OCI-LY1 (cell line): ENCODE measurements at regions not wholly inside any gene's neighbourhood (a gene's known extent, or its start where the extent isn't known, plus 50 kb on each side); places are given as distances from the start of the nearest gene placed in this dataset.

Source experiments
- H2AFZ ChIP-seq: fragments of 200-600 bp; sonication (generic), shearing (Covaris generic); 2 replicates; pipeline ENCODE4 v1.6.0; 2014; ENCODE audit warnings: antibody characterized with exemption, mild to moderate bottlenecking, low read length
- H3F3A ChIP-seq: fragments of 200-600 bp; sonication (generic), shearing (Covaris generic); 2 replicates; pipeline ENCODE4 v1.6.0; 2014; ENCODE audit warnings: mild to moderate bottlenecking, antibody characterized with exemption, low read length, moderate library complexity; ENCODE audit not compliant: insufficient read depth
- H3K27ac ChIP-seq: fragments of 200-600 bp; sonication (generic); 2 replicates; pipeline ENCODE4 v1.5.1; 2014; ENCODE audit warnings: low read length, mixed run types, mild to moderate bottlenecking, low read depth; ENCODE audit not compliant: poor library complexity, severe bottlenecking
- H3K27me3 ChIP-seq: fragments of 200-600 bp; sonication (generic); 2 replicates; pipeline ENCODE4 v1.6.0; 2014; ENCODE audit warnings: antibody characterized with exemption, mild to moderate bottlenecking, low read length, moderate library complexity; ENCODE audit not compliant: insufficient read depth
- H3K36me3 ChIP-seq: fragments of 200-600 bp; sonication (generic); 2 replicates; pipeline ENCODE4 v1.6.1; 2014; ENCODE audit warnings: mild to moderate bottlenecking, antibody characterized with exemption, low read length, moderate library complexity, mixed read lengths; ENCODE audit not compliant: insufficient read depth
- H3K4me1 ChIP-seq: fragments of 200-600 bp; sonication (generic); 2 replicates; pipeline ENCODE4 v1.5.1; 2014; ENCODE audit warnings: mild to moderate bottlenecking, low read length, moderate library complexity; ENCODE audit not compliant: insufficient read depth, severe bottlenecking
- H3K4me2 ChIP-seq: fragments of 200-600 bp; sonication (generic), shearing (Covaris generic); 2 replicates; pipeline ENCODE4 v1.6.1; 2014; ENCODE audit warnings: low read length
- H3K4me3 ChIP-seq: fragments of 200-600 bp; sonication (generic); 2 replicates; pipeline ENCODE4 v1.5.1; 2014; ENCODE audit warnings: low read length, low read depth, mild to moderate bottlenecking, mixed read lengths; ENCODE audit not compliant: poor library complexity, severe bottlenecking
- H3K79me2 ChIP-seq: fragments of 200-600 bp; shearing (Covaris generic); 2 replicates; pipeline ENCODE4 v1.6.1; 2016; ENCODE audit warnings: mixed run types, low read length, mixed read lengths; ENCODE audit not compliant: insufficient read depth
- H3K9ac ChIP-seq: fragments of 200-600 bp; sonication (generic), shearing (Covaris generic); 2 replicates; pipeline ENCODE4 v1.6.1; 2014; ENCODE audit warnings: mild to moderate bottlenecking, low read length, mixed read lengths
- H3K9me2 ChIP-seq: fragments of 200-600 bp; sonication (generic), shearing (Covaris generic); 2 replicates; pipeline ENCODE4 v1.6.1; 2014; ENCODE audit warnings: low read depth, mild to moderate bottlenecking, low read length, mixed read lengths
- H3K9me3 ChIP-seq: fragments of 200-600 bp; shearing (Covaris generic); 2 replicates; pipeline ENCODE4 v1.6.1; 2014; ENCODE audit warnings: low read length, mixed read lengths
- H4K20me1 ChIP-seq: fragments of 200-600 bp; sonication (generic), shearing (Covaris generic); 2 replicates; pipeline ENCODE4 v1.6.0; 2016; ENCODE audit warnings: mild to moderate bottlenecking, low read length; ENCODE audit not compliant: insufficient read depth
- CTCF ChIP-seq: fragments of 200-600 bp; sonication (generic), shearing (Covaris generic); IDR thresholded peaks from 2 replicates; pipeline ENCODE4 v1.5.1; 2017; ENCODE audit warnings: mild to moderate bottlenecking, antibody characterized with exemption, low read length, moderate library complexity, mixed read lengths
- EZH2 ChIP-seq: fragments of 200-600 bp; sonication (generic), shearing (Covaris generic); IDR thresholded peaks from 2 replicates; pipeline ENCODE4 v1.8.0; 2017; ENCODE audit warnings: borderline replicate concordance, mixed run types, mild to moderate bottlenecking, antibody characterized with exemption, low read length, moderate library complexity, mixed read lengths

- Histone ChIP-seq H3K9me3 (no peaks in the 10 kb centered on the region), H3K4me3 (no peak overlapping the region), H3K4me1 (no peaks in the 10 kb centered on the region), H3K27me3 (no peaks in the 10 kb centered on the region), H3F3A (no peaks in the 10 kb centered on the region), H3K9ac (no peak overlapping the region), H3K9me2 (no peaks in the 10 kb centered on the region), H3K79me2 (no peaks in the 10 kb centered on the region), H3K36me3 (no peaks in the 10 kb centered on the region), H4K20me1 (no peaks in the 10 kb centered on the region), H3K4me2 (no peak overlapping the region), H2AFZ (no peak overlapping the region), H3K27ac (no peak overlapping the region)
- TF ChIP-seq EZH2 (no peak), CTCF (no peak)
Observed at GRCh38 chr2:37766106-37766505, 94.7 kb upstream of the CDC42EP3 start.

- Histone ChIP-seq H3K9ac (no peak overlapping the region), H3K27ac (no peak overlapping the region), H3K9me3 (no peaks in the 10 kb centered on the region), H3K9me2 (no peaks in the 10 kb centered on the region), H3F3A (no peaks in the 10 kb centered on the region), H4K20me1 (no peaks in the 10 kb centered on the region), H3K4me2 (no peak overlapping the region), H3K27me3 (no peaks in the 10 kb centered on the region), H3K4me1 (no peaks in the 10 kb centered on the region), H3K36me3 (no peaks in the 10 kb centered on the region), H2AFZ (no peak overlapping the region), H3K79me2 (no peaks in the 10 kb centered on the region), H3K4me3 (no peak overlapping the region)
- TF ChIP-seq EZH2 (no peak), CTCF (no peak)
Observed at GRCh38 chr2:37767046-37767445, 95.6 kb upstream of the CDC42EP3 start.

- Histone ChIP-seq H3K9me2 (no peaks in the 10 kb centered on the region), H4K20me1 (no peaks in the 10 kb centered on the region), H3K27ac (no peak overlapping the region), H3K4me3 (no peak overlapping the region), H3K27me3 (no peaks in the 10 kb centered on the region), H3F3A (no peaks in the 10 kb centered on the region), H3K4me2 (no peak overlapping the region), H3K36me3 (no peaks in the 10 kb centered on the region), H3K9ac (no peak overlapping the region), H3K4me1 (no peaks in the 10 kb centered on the region), H3K9me3 (no peaks in the 10 kb centered on the region), H3K79me2 (no peaks in the 10 kb centered on the region), H2AFZ (no peak overlapping the region)
- TF ChIP-seq CTCF, result no peak
- TF ChIP-seq EZH2, result no peak
Observed at GRCh38 chr2:37767959-37768925, 96.8 kb upstream of the CDC42EP3 start.
